ENCODE measurements at regions not wholly inside any gene's neighbourhood (a gene's known extent, or its start where the extent isn't known, plus 50 kb on each side); places are given as distances from the start of the nearest gene placed in this dataset.

GRCh38 chr1:157399984-157400382, 152.3 kb downstream of the FCRL5 start:
- no peak for TF ChIP-seq CTCF (IDR thresholded peaks at IDR 0.05)
- no peak for TF ChIP-seq ZFX (IDR thresholded peaks at IDR 0.05; ENCODE audit: borderline replicate concordance)

Measured in 22Rv1 (cell line).